NT2/D1 (cell line): ENCODE measurements at regions not wholly inside any gene's neighbourhood (a gene's known extent, or its start where the extent isn't known, plus 50 kb on each side); places are given as distances from the start of the nearest gene placed in this dataset.

ENCODE experiments used
- DNase-seq: peaks from one replicate; pipeline ENCODE4 v3.0.0-alpha.2; 2011; ENCODE audit warnings: low read depth, low spot score
- H3K27me3 ChIP-seq: 2 replicates; pipeline ENCODE4 v1.6.0; 2011; ENCODE audit warnings: mild to moderate bottlenecking; ENCODE audit not compliant: insufficient read length, insufficient read depth
- H3K36me3 ChIP-seq: 2 replicates; pipeline ENCODE4 v1.6.1; 2011; ENCODE audit warnings: mild to moderate bottlenecking, low read length, mixed read lengths; ENCODE audit not compliant: insufficient read depth, insufficient read length
- H3K4me1 ChIP-seq: 2 replicates; pipeline ENCODE4 v1.5.1; 2011; ENCODE audit not compliant: insufficient read depth, insufficient read length
- H3K4me3 ChIP-seq: 2 replicates; pipeline ENCODE4 v1.5.1; 2011; ENCODE audit warnings: low read depth; ENCODE audit not compliant: insufficient read length
- H3K9ac ChIP-seq: 2 replicates; pipeline ENCODE4 v1.6.0; 2011; ENCODE audit warnings: low read depth; ENCODE audit not compliant: insufficient read length
- H3K9me3 ChIP-seq: 2 replicates; pipeline ENCODE4 v1.5.1; 2011; ENCODE audit warnings: mild to moderate bottlenecking, low read length; ENCODE audit not compliant: insufficient read depth
- SUZ12 ChIP-seq: IDR thresholded peaks from 2 replicates; pipeline ENCODE4 v1.6.1; 2011; ENCODE audit not compliant: insufficient read length, insufficient read depth; ENCODE audit errors: extremely low read depth
- YY1 ChIP-seq: IDR thresholded peaks from 2 replicates; pipeline ENCODE4 v1.6.1; 2011; ENCODE audit not compliant: insufficient read length, insufficient read depth
- ZNF274 ChIP-seq: IDR thresholded peaks from 2 replicates; pipeline ENCODE4 v1.6.1; 2011; ENCODE audit warnings: mild to moderate bottlenecking, low read depth, low read length

- H3K27me3 ChIP-seq, result no peaks in the 10 kb centered on the region
- DNase-seq, result no peak
- H3K36me3 ChIP-seq, result no peaks in the 10 kb centered on the region
- no peak overlapping the region for H3K9ac ChIP-seq
- TF ChIP-seq SUZ12, result no peak
- no peak for TF ChIP-seq ZNF274
- TF ChIP-seq YY1, result no peak
- peaks cover 5% of the 10 kb centered on the region for H3K4me1 ChIP-seq
- H3K9me3 ChIP-seq, result peaks cover 32% of the 10 kb centered on the region
- no peak overlapping the region for H3K4me3 ChIP-seq
These were observed 71.3 kb downstream of the PTHLH start for GRCh38 chr12:27900920-27901879.

GRCh38 chr12:27899151-27899661 lies 73.3 kb downstream of the PTHLH start:
- H3K36me3 ChIP-seq, result no peaks in the 10 kb centered on the region
- no peak for TF ChIP-seq ZNF274
- TF ChIP-seq SUZ12, result no peak
- no peak for DNase-seq
- no peaks in the 10 kb centered on the region for H3K27me3 ChIP-seq
- no peaks in the 10 kb centered on the region for H3K4me1 ChIP-seq
- H3K9ac ChIP-seq, result no peak overlapping the region
- H3K9me3 ChIP-seq, result peaks cover 12% of the 10 kb centered on the region; the same call in 1 of the 2 replicates
- no peak overlapping the region for H3K4me3 ChIP-seq

- no peak for TF ChIP-seq ZNF274
- TF ChIP-seq YY1, result no peak
- TF ChIP-seq SUZ12, result no peak
- no peaks in the 10 kb centered on the region for H3K27me3 ChIP-seq
- DNase-seq, result no peak
- no peak overlapping the region for H3K4me3 ChIP-seq
- H3K36me3 ChIP-seq, result no peaks in the 10 kb centered on the region
- H3K9ac ChIP-seq, result no peak overlapping the region
- H3K9me3 ChIP-seq, result 0 out of 2 replicates have a peak, but pooled peaks cover under 1% of the 10 kb centered on the region
- H3K4me1 ChIP-seq, result no peaks in the 10 kb centered on the region
These were observed 74.5 kb downstream of the PTHLH start for GRCh38 chr12:27898022-27898421.

- no peak for DNase-seq
- Histone ChIP-seq H3K9me3 (no peaks in the 10 kb centered on the region), H3K27me3 (no peaks in the 10 kb centered on the region), H3K4me3 (no peak overlapping the region), H3K4me1 (no peaks in the 10 kb centered on the region), H3K36me3 (no peaks in the 10 kb centered on the region), H3K9ac (no peak overlapping the region)
- no peak for TF ChIP-seq YY1
- TF ChIP-seq SUZ12, result no peak
- TF ChIP-seq ZNF274, result no peak
These were observed 76.0 kb downstream of the PTHLH start for GRCh38 chr12:27896419-27896990.

GRCh38 chr12:27894309-27894708 lies 78.2 kb downstream of the PTHLH start:
- H3K4me1 ChIP-seq, result no peaks in the 10 kb centered on the region
- H3K36me3 ChIP-seq, result no peaks in the 10 kb centered on the region
- H3K27me3 ChIP-seq, result no peaks in the 10 kb centered on the region
- H3K9me3 ChIP-seq, result no peaks in the 10 kb centered on the region
- H3K9ac ChIP-seq, result no peak overlapping the region
- no peak for DNase-seq
- H3K4me3 ChIP-seq, result no peak overlapping the region
- no peak for TF ChIP-seq ZNF274

- no peaks in the 10 kb centered on the region for H3K4me1 ChIP-seq
- no peaks in the 10 kb centered on the region for H3K9me3 ChIP-seq
- H3K4me3 ChIP-seq, result no peak overlapping the region
- TF ChIP-seq YY1 (no peak), ZNF274 (no peak), SUZ12 (no peak)
- H3K9ac ChIP-seq, result no peak overlapping the region
- H3K27me3 ChIP-seq, result no peaks in the 10 kb centered on the region
- DNase-seq, result no peak
- no peaks in the 10 kb centered on the region for H3K36me3 ChIP-seq
These were observed 92.8 kb downstream of the PTHLH start for GRCh38 chr12:27879708-27880107.

- DNase-seq, result no peak
- no peak overlapping the region for H3K9ac ChIP-seq
- H3K4me3 ChIP-seq, result no peak overlapping the region
- H3K27me3 ChIP-seq, result no peaks in the 10 kb centered on the region
- TF ChIP-seq YY1, result no peak
- TF ChIP-seq ZNF274, result no peak
- no peak for TF ChIP-seq SUZ12
- no peaks in the 10 kb centered on the region for H3K4me1 ChIP-seq
- peaks cover 14% of the 10 kb centered on the region for H3K9me3 ChIP-seq
- no peaks in the 10 kb centered on the region for H3K36me3 ChIP-seq
These were observed 95.6 kb upstream of the MANSC4 start for GRCh38 chr12:27875677-27876076.
